ENCODE measurements at regions not wholly inside any gene's neighbourhood (a gene's known extent, or its start where the extent isn't known, plus 50 kb on each side); places are given as distances from the start of the nearest gene placed in this dataset.

- Mint-ChIP-seq H3K36me3 (peaks cover 5% of the 10 kb centered on the region), H3K9me3 (peaks cover 0 to 9% (median 9%) of the 10 kb centered on the region in 3 donors), H3K4me3 (no peak overlapping the region), H3K4me1 (no peaks in the 10 kb centered on the region), H3K27me3 (peaks cover 4% of the 10 kb centered on the region), H3K27ac (no peak overlapping the region)
These were observed 91.1 kb downstream of the MPP7 start for GRCh38 chr10:28211759-28212158.

DNA sequence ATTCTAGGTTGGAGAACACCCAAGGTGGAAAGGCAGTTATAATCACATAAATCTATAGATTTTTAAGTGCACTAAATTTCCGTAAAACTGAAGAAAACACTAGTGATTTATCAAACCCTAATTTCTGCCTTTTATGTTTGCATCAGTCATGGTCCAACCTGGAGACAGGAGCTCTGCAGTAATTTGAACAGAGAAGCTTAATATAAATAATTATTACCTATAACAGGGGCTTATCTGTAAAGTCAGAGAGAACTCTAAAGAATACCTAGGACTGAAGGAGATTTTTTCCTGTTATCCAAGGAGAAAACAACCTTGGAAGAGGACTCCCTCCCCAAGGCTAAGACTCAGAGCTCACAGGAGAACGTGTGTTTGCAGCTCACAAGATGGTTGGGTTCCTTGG lies 95.1 kb downstream of the MPP7 start:
- no peaks in the 10 kb centered on the region for H3K4me1 Mint-ChIP-seq
- H3K36me3 Mint-ChIP-seq, result peaks cover 10% of the 10 kb centered on the region
- no peak overlapping the region for H3K4me3 Mint-ChIP-seq
- H3K9me3 Mint-ChIP-seq, result peaks cover 3 to 12% (median 9%) of the 10 kb centered on the region in 3 donors
- H3K27ac Mint-ChIP-seq, result no peak overlapping the region
- H3K27me3 Mint-ChIP-seq, result peaks cover 4% of the 10 kb centered on the region

- peaks cover 3% of the 10 kb centered on the region in 3 donors for H3K9me3 Mint-ChIP-seq
- no peak overlapping the region for H3K27ac Mint-ChIP-seq
- no peak overlapping the region for H3K4me3 Mint-ChIP-seq
- no peaks in the 10 kb centered on the region for H3K4me1 Mint-ChIP-seq
- no peaks in the 10 kb centered on the region for H3K27me3 Mint-ChIP-seq
- peaks cover 10% of the 10 kb centered on the region for H3K36me3 Mint-ChIP-seq
These were observed 99.9 kb downstream of the MPP7 start for GRCh38 chr10:28202941-28203352.

- Mint-ChIP-seq H3K27me3 (no peaks in the 10 kb centered on the region), H3K27ac (no peak overlapping the region), H3K4me1 (no peaks in the 10 kb centered on the region), H3K9me3 (peaks cover 0 to 3% (median 3%) of the 10 kb centered on the region in 3 donors), H3K4me3 (no peak overlapping the region), H3K36me3 (peaks cover 10% of the 10 kb centered on the region)
These were observed 101.2 kb downstream of the MPP7 start for GRCh38 chr10:28201410-28202400.

GRCh38 chr10:28200775-28201174 lies 102.1 kb downstream of the MPP7 start:
- Mint-ChIP-seq H3K4me3 (no peak overlapping the region), H3K36me3 (peaks cover 9% of the 10 kb centered on the region), H3K27ac (no peak overlapping the region), H3K4me1 (no peaks in the 10 kb centered on the region), H3K9me3 (peaks cover 0 to 3% (median under 1%) of the 10 kb centered on the region in 3 donors), H3K27me3 (no peaks in the 10 kb centered on the region)

GRCh38 chr10:28199941-28200340 lies 102.9 kb downstream of the MPP7 start:
- H3K4me1 Mint-ChIP-seq, result no peaks in the 10 kb centered on the region

GRCh38 chr10:28190196-28190595 lies 112.7 kb downstream of the MPP7 start:
- no peak overlapping the region for H3K4me3 Mint-ChIP-seq
- H3K27ac Mint-ChIP-seq, result no peak overlapping the region
- peaks cover 2% of the 10 kb centered on the region for H3K36me3 Mint-ChIP-seq
- no peaks in the 10 kb centered on the region for H3K4me1 Mint-ChIP-seq
- H3K27me3 Mint-ChIP-seq, result no peaks in the 10 kb centered on the region
- H3K9me3 Mint-ChIP-seq, result no peaks in the 10 kb centered on the region

More at GRCh38 chr10:28199941-28200340, 102.9 kb downstream of the MPP7 start:
- Mint-ChIP-seq H3K4me3 (no peak overlapping the region), H3K9me3 (peaks cover 0 to 3% (median 0%) of the 10 kb centered on the region in 3 donors), H3K27ac (no peak overlapping the region), H3K36me3 (peaks cover 8% of the 10 kb centered on the region), H3K27me3 (no peaks in the 10 kb centered on the region)

DNA sequence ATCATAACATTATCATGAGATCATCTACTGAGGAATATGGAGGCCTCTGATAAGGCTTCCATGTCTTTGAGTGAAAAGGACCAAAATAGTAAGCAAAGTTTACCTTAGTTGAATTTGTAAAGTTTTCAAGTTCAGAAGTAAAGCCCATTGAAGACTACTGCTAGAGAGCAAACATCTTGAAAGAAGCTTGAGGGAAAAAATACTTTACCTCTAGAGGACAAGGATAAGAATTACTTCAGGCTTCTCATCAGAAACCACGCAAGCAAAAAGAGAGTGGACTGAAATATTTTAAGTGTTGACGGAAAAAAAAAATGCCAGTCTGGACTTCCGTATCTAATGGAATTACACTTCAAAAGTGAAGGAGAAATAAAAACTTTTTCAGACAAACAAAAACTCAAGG lies 114.3 kb downstream of the MPP7 start:
- Mint-ChIP-seq H3K4me3 (no peak overlapping the region), H3K27ac (no peak overlapping the region), H3K4me1 (no peaks in the 10 kb centered on the region), H3K9me3 (no peaks in the 10 kb centered on the region), H3K36me3 (no peaks in the 10 kb centered on the region), H3K27me3 (no peaks in the 10 kb centered on the region)

DNA sequence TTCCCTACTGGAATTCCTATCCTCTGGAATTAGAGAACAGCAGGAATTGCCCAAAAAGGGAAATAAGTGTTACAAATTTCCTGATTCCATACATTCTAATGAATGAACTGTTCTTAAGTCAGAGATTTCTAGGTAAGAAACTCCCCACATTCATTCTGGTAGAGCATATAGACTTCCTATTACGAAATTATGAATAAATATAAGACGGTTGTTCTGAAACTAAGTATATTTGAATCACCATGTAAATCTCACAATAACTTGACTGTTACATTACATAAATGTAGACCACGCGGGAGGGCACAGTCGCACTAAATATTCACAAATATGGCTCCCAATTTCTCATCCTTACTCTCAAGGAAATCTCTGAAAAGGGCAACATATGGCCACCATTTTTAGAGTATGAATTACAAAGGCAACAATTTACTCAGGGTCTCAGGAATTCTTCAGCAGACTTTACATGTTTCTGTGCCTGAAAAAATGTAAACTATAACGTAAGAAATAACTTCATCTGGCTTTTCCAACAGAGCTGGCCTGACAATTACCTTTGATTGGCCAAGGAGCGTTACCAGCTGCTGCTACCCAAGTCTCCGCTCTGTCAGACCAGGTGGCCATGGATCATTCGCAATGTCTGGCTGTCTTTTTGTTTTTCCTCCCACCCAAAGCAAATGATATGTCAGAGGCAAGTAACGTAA lies 115.8 kb downstream of the MPP7 start:
- no peaks in the 10 kb centered on the region for H3K9me3 Mint-ChIP-seq
- H3K4me1 Mint-ChIP-seq, result no peaks in the 10 kb centered on the region
- H3K27me3 Mint-ChIP-seq, result no peaks in the 10 kb centered on the region
- no peak overlapping the region for H3K27ac Mint-ChIP-seq
- no peak overlapping the region for H3K4me3 Mint-ChIP-seq
- no peaks in the 10 kb centered on the region for H3K36me3 Mint-ChIP-seq

DNA sequence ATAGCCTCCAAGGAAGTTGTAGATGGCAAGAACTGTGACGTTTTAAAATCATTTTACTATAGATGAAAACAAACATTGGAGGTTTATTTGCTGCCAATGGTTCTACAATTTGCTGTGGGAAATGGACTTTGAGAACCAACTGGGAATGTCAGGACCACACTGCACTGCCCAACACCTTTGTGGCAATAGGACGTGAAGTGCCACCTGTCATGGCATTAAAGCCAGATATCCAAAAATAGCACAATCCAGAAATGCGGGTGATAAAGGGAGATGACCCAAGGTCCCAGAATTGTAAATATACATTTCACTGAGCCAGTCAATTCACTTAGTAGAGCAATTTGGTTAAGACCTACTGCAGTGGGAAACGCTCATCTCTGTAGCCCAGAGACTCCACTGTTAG lies 116.4 kb downstream of the MPP7 start:
- H3K36me3 Mint-ChIP-seq, result no peaks in the 10 kb centered on the region
- no peaks in the 10 kb centered on the region for H3K4me1 Mint-ChIP-seq
- no peak overlapping the region for H3K4me3 Mint-ChIP-seq
- H3K9me3 Mint-ChIP-seq, result no peaks in the 10 kb centered on the region
- no peak overlapping the region for H3K27ac Mint-ChIP-seq
- H3K27me3 Mint-ChIP-seq, result no peaks in the 10 kb centered on the region

- Mint-ChIP-seq H3K36me3 (no peaks in the 10 kb centered on the region), H3K9me3 (no peaks in the 10 kb centered on the region), H3K27ac (no peak overlapping the region), H3K4me3 (no peak overlapping the region), H3K4me1 (no peaks in the 10 kb centered on the region), H3K27me3 (no peaks in the 10 kb centered on the region)
These were observed 118.1 kb downstream of the MPP7 start for GRCh38 chr10:28184810-28185209.

DNA sequence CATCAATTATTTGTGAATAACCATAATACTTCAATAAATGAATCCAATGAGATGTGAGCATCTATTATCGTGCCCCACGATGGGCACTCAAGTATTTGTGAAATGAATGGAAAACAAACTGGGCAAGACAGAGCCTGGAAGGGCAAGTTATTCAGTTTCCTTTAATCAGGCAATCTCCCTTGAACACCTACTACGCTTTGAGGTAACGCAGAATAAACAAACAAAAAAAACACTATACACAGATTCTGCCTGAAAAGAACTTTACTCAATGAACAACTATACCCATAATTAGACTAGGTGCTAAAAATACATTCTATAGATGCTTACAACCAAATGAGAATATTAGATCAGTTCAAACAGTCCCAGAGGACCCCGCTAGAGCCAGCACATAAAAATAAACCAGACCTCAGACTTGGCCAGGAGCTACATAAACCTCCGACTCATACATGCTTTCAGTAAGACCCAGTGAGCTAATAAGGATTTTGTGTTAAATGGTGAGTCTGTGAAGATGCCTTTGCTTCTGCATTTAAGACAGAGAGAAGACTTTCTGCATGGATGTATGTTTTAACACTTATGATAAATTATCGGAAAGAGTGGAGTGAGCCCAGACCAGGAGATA lies 121.3 kb downstream of the MPP7 start:
- Mint-ChIP-seq H3K36me3 (peaks cover 2% of the 10 kb centered on the region), H3K4me3 (no peak overlapping the region), H3K27ac (no peak overlapping the region), H3K4me1 (peaks cover 10 to 18% (median 14%) of the 10 kb centered on the region in 3 donors), H3K27me3 (no peaks in the 10 kb centered on the region), H3K9me3 (no peaks in the 10 kb centered on the region)

- Mint-ChIP-seq H3K9me3 (no peaks in the 10 kb centered on the region), H3K27ac (no peak overlapping the region), H3K4me1 (peaks cover 10 to 18% (median 16%) of the 10 kb centered on the region in 3 donors), H3K36me3 (peaks cover 2% of the 10 kb centered on the region), H3K4me3 (no peak overlapping the region), H3K27me3 (no peaks in the 10 kb centered on the region)
These were observed 122.2 kb downstream of the MPP7 start for GRCh38 chr10:28180654-28181053.

DNA sequence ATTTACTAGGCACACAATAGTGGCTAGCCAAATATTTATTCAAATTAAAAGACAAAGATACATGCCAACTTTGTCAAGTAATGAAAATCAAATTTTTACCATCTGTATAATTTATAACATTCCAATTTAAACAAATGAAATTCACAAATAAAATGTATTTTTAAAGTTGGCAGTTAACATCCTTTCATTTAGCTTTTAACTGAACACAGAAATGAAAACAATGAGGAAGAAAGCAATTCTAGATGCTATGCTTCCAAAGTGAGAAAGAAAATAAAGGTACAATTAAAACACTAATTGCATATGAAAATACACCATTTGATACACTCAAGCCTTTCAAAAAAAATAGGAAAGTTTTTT lies 123.1 kb downstream of the MPP7 start:
- peaks cover 2% of the 10 kb centered on the region for H3K36me3 Mint-ChIP-seq
- H3K9me3 Mint-ChIP-seq, result no peaks in the 10 kb centered on the region
- peak overlapping the region in 1 of 4 donors; percentile 20 for H3K4me3 Mint-ChIP-seq
- no peak overlapping the region for H3K27ac Mint-ChIP-seq
- no peaks in the 10 kb centered on the region for H3K27me3 Mint-ChIP-seq
- peaks cover 10 to 18% (median 16%) of the 10 kb centered on the region in 3 donors for H3K4me1 Mint-ChIP-seq
